ENCODE measurements at regions not wholly inside any gene's neighbourhood (a gene's known extent, or its start where the extent isn't known, plus 50 kb on each side); places are given as distances from the start of the nearest gene placed in this dataset.

GRCh38 chr4:13262816-13263215, 221.3 kb downstream of the RAB28 start:
- no peak overlapping the region for H3K4me3 ChIP-seq (ENCODE audit: control extremely low read depth in 1 of 5, extremely low read depth in 1 of 5, insufficient read depth in 1 of 5, low read depth in 2 of 5, low read length in 4 of 5)
- no peaks in the 10 kb centered on the region for H3K4me1 Mint-ChIP-seq
- intact Hi-C loops (cut with micrococcal nuclease) = no loop called here
- H3K27me3 Mint-ChIP-seq = no peaks in the 10 kb centered on the region
- DNase-seq = no peak
- H3K36me3 ChIP-seq (replicated peaks in 1 of 2; ENCODE audit: control extremely low read depth in 1 of 2, control insufficient read depth in 1 of 2, extremely low read depth in 1 of 2, insufficient read depth in 2 of 2, low read length in 1 of 2) = no peaks in the 10 kb centered on the region
- ChIA-PET CTCF (no interaction called here), POLR2A (no interaction called here)
- no peaks in the 10 kb centered on the region for H3K4me1 ChIP-seq (ENCODE audit: control insufficient read depth in 2 of 2, insufficient read depth in 2 of 2, low read length in 2 of 2)
- no peak overlapping the region for H3K27ac Mint-ChIP-seq
- no peak overlapping the region for H2AFZ ChIP-seq (ENCODE audit: insufficient read depth, low read depth, low read length, poor library complexity, severe bottlenecking)
- no peak overlapping the region for H3K9ac ChIP-seq (ENCODE audit: low read length)
- H3K9me3 Mint-ChIP-seq (ENCODE audit: insufficient read depth) = no peaks in the 10 kb centered on the region
- H3K27me3 ChIP-seq (replicated peaks in 1 of 4; ENCODE audit: control extremely low read depth in 1 of 4, control insufficient read depth in 3 of 4, insufficient read depth in 4 of 4, low read length in 3 of 4) = no peaks in the 10 kb centered on the region
- H4K20me1 ChIP-seq (ENCODE audit: control insufficient read depth, insufficient read depth, low read length, poor library complexity, severe bottlenecking) = no peaks in the 10 kb centered on the region
- no peak overlapping the region for H3K27ac ChIP-seq (ENCODE audit: low read length in 2 of 2)
- no peaks in the 10 kb centered on the region for H3K9me3 ChIP-seq (ENCODE audit: control extremely low read depth in 1 of 3, control insufficient read depth in 2 of 3, insufficient read depth in 1 of 3, low read length in 2 of 3)
- no peak for TF ChIP-seq EZH2 (IDR thresholded peaks at IDR 0.05; ENCODE audit: borderline replicate concordance, insufficient read depth, low read depth, low read length, poor library complexity, severe bottlenecking)
- TF ChIP-seq CTCF (IDR thresholded peaks at IDR 0.05) = no peak
- 100% methylated on average over 6 of the region's 8 CpGs for WGBS (ENCODE audit: insufficient coverage)
- no peak for ATAC-seq (ENCODE audit: low read depth)
- H3K79me2 ChIP-seq (ENCODE audit: control insufficient read depth, insufficient read depth, low read length) = no peaks in the 10 kb centered on the region
- H3K4me2 ChIP-seq (replicated peaks; ENCODE audit: low read depth, low read length, poor library complexity, severe bottlenecking) = no peak overlapping the region
- no peak overlapping the region for H3K4me3 Mint-ChIP-seq

- H3K4me1 Mint-ChIP-seq = no peaks in the 10 kb centered on the region
- intact Hi-C loops (cut with micrococcal nuclease) = no loop called here
- H3K9me3 Mint-ChIP-seq (ENCODE audit: insufficient read depth) = no peaks in the 10 kb centered on the region
- H3K27ac Mint-ChIP-seq = no peak overlapping the region
- ATAC-seq (ENCODE audit: low read depth) (no peak), DNase-seq (no peak)
- H3K9me3 ChIP-seq (ENCODE audit: control extremely low read depth in 1 of 3, control insufficient read depth in 2 of 3, insufficient read depth in 1 of 3, low read length in 2 of 3) = no peaks in the 10 kb centered on the region
- WGBS (ENCODE audit: insufficient coverage) = 100% methylated on average over 1 of the region's 1 CpG
- H3K9ac ChIP-seq (ENCODE audit: low read length) = no peak overlapping the region
- H3K4me2 ChIP-seq (replicated peaks; ENCODE audit: low read depth, low read length, poor library complexity, severe bottlenecking) = no peak overlapping the region
- no peak overlapping the region for H3K27ac ChIP-seq (ENCODE audit: low read length in 2 of 2)
- H3K36me3 ChIP-seq (replicated peaks in 1 of 2; ENCODE audit: control extremely low read depth in 1 of 2, control insufficient read depth in 1 of 2, extremely low read depth in 1 of 2, insufficient read depth in 2 of 2, low read length in 1 of 2) = no peaks in the 10 kb centered on the region
- POLR2A ChIA-PET = no interaction called here
- CTCF ChIA-PET = no interaction called here
- H3K4me1 ChIP-seq (ENCODE audit: control insufficient read depth in 2 of 2, insufficient read depth in 2 of 2, low read length in 2 of 2) = no peaks in the 10 kb centered on the region
- H3K27me3 Mint-ChIP-seq = no peaks in the 10 kb centered on the region
- no peak overlapping the region for H3K4me3 Mint-ChIP-seq
- no peaks in the 10 kb centered on the region for H4K20me1 ChIP-seq (ENCODE audit: control insufficient read depth, insufficient read depth, low read length, poor library complexity, severe bottlenecking)
- TF ChIP-seq EZH2 (IDR thresholded peaks at IDR 0.05; ENCODE audit: borderline replicate concordance, insufficient read depth, low read depth, low read length, poor library complexity, severe bottlenecking) = no peak
- no peak for TF ChIP-seq CTCF (IDR thresholded peaks at IDR 0.05)
- H3K79me2 ChIP-seq (ENCODE audit: control insufficient read depth, insufficient read depth, low read length) = no peaks in the 10 kb centered on the region
- no peak overlapping the region for H3K4me3 ChIP-seq (ENCODE audit: control extremely low read depth in 1 of 5, extremely low read depth in 1 of 5, insufficient read depth in 1 of 5, low read depth in 2 of 5, low read length in 4 of 5)
- H3K27me3 ChIP-seq (replicated peaks in 1 of 4; ENCODE audit: control extremely low read depth in 1 of 4, control insufficient read depth in 3 of 4, insufficient read depth in 4 of 4, low read length in 3 of 4) = no peaks in the 10 kb centered on the region
- no peak overlapping the region for H2AFZ ChIP-seq (ENCODE audit: insufficient read depth, low read depth, low read length, poor library complexity, severe bottlenecking)
Observed at GRCh38 chr4:13261486-13262257, 222.5 kb downstream of the RAB28 start.

Data from B cell (primary cell).